GM12865 (cell line): ENCODE measurements at regions not wholly inside any gene's neighbourhood (a gene's known extent, or its start where the extent isn't known, plus 50 kb on each side); places are given as distances from the start of the nearest gene placed in this dataset.

Experiments used
- DNase-seq: peaks from one replicate; pipeline ENCODE4 v3.0.0; 2010; ENCODE audit warnings: low read depth
- H3K4me3 ChIP-seq: 2 replicates; pipeline ENCODE4 v1.5.1; 2011; ENCODE audit warnings: mild to moderate bottlenecking, low read depth, low read length, control low read depth
- CTCF ChIP-seq: IDR thresholded peaks from 2 replicates; pipeline ENCODE4 v1.5.1; 2011; ENCODE audit warnings: low read length, control low read depth, low read depth, inconsistent platforms; ENCODE audit not compliant: insufficient read depth; ENCODE audit errors: missing control alignments

DNA sequence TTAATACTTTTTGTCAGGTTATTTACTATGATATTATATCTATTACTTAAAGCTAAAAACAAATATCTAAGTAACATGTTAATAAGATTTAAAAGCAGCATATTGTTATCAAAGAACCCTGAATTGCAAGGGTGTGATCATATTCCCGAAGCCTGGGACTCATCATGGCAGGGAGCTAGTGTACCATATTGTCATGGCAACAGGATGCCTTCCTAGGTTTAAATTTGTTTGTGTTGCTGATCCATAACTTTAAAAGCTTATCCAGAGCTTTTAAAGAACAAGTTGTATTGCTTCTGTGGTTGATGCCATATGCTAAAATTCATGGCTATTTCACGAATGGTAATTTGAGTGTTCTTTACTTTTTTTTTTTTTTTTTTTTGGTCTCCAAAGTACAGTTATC, 500.5 kb downstream of the NAV3 start:
- H3K4me3 ChIP-seq, result no peak overlapping the region
- no peak for DNase-seq
- TF ChIP-seq CTCF, result no peak

- TF ChIP-seq CTCF, result no peak
- no peak for DNase-seq
- no peak overlapping the region for H3K4me3 ChIP-seq
Measured at GRCh38 chr12:78331753-78332152, 501.1 kb downstream of the NAV3 start.

- no peak overlapping the region for H3K4me3 ChIP-seq
- no peak for DNase-seq
- no peak for TF ChIP-seq CTCF
Measured at GRCh38 chr12:78338054-78338785, 507.5 kb downstream of the NAV3 start.

DNA sequence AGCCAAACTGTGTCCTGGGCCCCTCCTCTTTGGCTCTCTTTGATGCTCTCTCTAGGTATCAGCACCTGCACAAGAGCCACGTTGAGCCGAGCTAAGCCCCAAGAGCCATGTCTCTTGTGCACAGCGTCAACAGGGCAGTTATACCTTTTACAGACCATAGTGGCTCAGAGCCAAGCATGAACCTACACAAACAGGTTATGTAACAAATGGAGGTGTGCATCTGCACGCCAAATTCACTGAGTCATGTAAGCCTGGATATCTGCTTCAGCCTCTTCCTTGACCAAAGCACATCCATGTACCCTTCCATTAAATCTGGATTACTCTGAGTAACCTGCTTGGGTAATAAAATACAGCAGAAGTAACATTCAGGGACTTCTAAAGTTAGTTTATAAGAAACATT, 509.7 kb downstream of the NAV3 start:
- no peak overlapping the region for H3K4me3 ChIP-seq
- DNase-seq, result no peak
- TF ChIP-seq CTCF, result no peak

- H3K4me3 ChIP-seq, result no peak overlapping the region
- no peak for DNase-seq
- no peak for TF ChIP-seq CTCF
Measured at GRCh38 chr12:78343657-78344056, 513.0 kb downstream of the NAV3 start.

DNA sequence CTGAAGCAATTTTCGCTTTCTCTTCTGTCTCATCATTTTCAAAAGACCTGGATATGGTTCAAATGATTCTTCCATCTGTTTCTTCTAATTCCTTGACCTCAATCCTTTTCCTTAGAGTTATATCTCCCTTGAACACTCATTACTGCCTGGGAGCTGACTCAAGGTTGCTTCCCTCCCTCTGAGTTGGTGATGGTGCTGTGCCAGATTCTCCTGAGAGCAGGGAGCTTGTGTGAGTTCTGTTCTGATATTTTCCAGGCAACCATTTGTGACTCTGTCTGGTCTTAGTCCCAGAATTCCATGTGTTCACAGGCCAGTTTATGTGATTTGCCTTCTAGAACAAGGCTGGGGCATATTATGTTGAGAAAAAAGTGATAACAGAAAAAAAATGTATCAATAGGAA, 505.1 kb upstream of the SYT1 start:
- H3K4me3 ChIP-seq, result no peak overlapping the region
- no peak for TF ChIP-seq CTCF
- no peak for DNase-seq

- DNase-seq, result no peak
- no peak for TF ChIP-seq CTCF
- no peak overlapping the region for H3K4me3 ChIP-seq
Measured at GRCh38 chr12:78361683-78362082, 502.9 kb upstream of the SYT1 start.
